B cell (primary cell): ENCODE measurements at regions not wholly inside any gene's neighbourhood (a gene's known extent, or its start where the extent isn't known, plus 50 kb on each side); places are given as distances from the start of the nearest gene placed in this dataset.

ENCODE experiments used
- ATAC-seq: fragments of 200-7000 bp; cut with Tn5 transposase; one replicate; pipeline ENCODE4 v1.10.0; 2021; ENCODE audit warnings: low read depth, mild to moderate bottlenecking, moderate number of reproducible peaks, moderate library complexity
- CTCF ChIA-PET: fragments of 350-600 bp; sonication (Branson Sonifier 250); formaldehyde crosslinking; loops from one replicate; lab custom pipeline; 2021; ENCODE audit warnings: antibody characterized with exemption, inconsistent platforms; lab: Charles Lee
- POLR2A ChIA-PET: fragments of 350-600 bp; sonication (Branson Sonifier 250); formaldehyde crosslinking; loops from one replicate; lab custom pipeline; 2021; ENCODE audit warnings: antibody characterized with exemption; lab: Charles Lee
- DNase-seq: peaks from one replicate; pipeline ENCODE4 v3.0.0; 2013
- H2AFZ ChIP-seq: 2 replicates; pipeline ENCODE4 v1.6.1; 2012; ENCODE audit warnings: mild to moderate bottlenecking, low read depth, low read length; ENCODE audit not compliant: insufficient read depth, poor library complexity, severe bottlenecking
- H3K27ac ChIP-seq, 2 donors: 1 replicate in 1 of 2; 2 replicates in 1 of 2; pipeline ENCODE4 v1.5.1; 2012 to 2013; ENCODE audit warnings: low read length in 2 of 2, mild to moderate bottlenecking in 2 of 2, moderate library complexity in 1 of 2
- H3K27me3 ChIP-seq, 4 experiments: fragments of 200-600 bp in 1 of 4; sonication (generic) in 1 of 4; replicated peaks in 1 of 4; 1 replicate in 2 of 4; 2 replicates in 2 of 4; pipeline versions ENCODE4 v1.6.1 to v1.7.0; 2013 to 2016; ENCODE audit warnings: low read length in 3 of 4, mild to moderate bottlenecking in 2 of 4, mixed read lengths in 1 of 4, moderate library complexity in 1 of 4; ENCODE audit not compliant: insufficient read depth in 4 of 4, control insufficient read depth in 3 of 4; ENCODE audit errors: control extremely low read depth in 1 of 4
- H3K36me3 ChIP-seq, 2 experiments: replicated peaks in 1 of 2; 1 replicate in 1 of 2; 2 replicates in 1 of 2; pipeline versions ENCODE4 v1.6.1 to v1.7.1; 2013; ENCODE audit warnings: low read length in 1 of 2; ENCODE audit not compliant: insufficient read depth in 2 of 2, control insufficient read depth in 1 of 2; ENCODE audit errors: control extremely low read depth in 1 of 2, extremely low read depth in 1 of 2
- H3K4me1 ChIP-seq, 2 donors: fragments of 200-600 bp in 1 of 2; sonication (generic) in 1 of 2; 1 replicate in 1 of 2; 2 replicates in 1 of 2; pipeline versions ENCODE4 v1.5.1 to v1.6.1; 2013 to 2017; ENCODE audit warnings: low read length in 2 of 2; ENCODE audit not compliant: control insufficient read depth in 2 of 2, insufficient read depth in 2 of 2
- H3K4me2 ChIP-seq: replicated peaks from 2 replicates; pipeline ENCODE3; 2012; ENCODE audit warnings: mild to moderate bottlenecking, low read depth, low read length; ENCODE audit not compliant: poor library complexity, severe bottlenecking
- H3K4me3 ChIP-seq, 5 experiments: fragments of 200-600 bp in 1 of 5; sonication (generic) in 1 of 5; 1 replicate in 3 of 5; 2 replicates in 2 of 5; pipeline versions ENCODE4 v1.5.1 to v1.7.0; 2011 to 2016; ENCODE audit warnings: low read length in 4 of 5, mild to moderate bottlenecking in 4 of 5, low read depth in 2 of 5, control low read depth in 1 of 5, moderate library complexity in 1 of 5; ENCODE audit not compliant: insufficient read depth in 1 of 5; ENCODE audit errors: control extremely low read depth in 1 of 5, extremely low read depth in 1 of 5
- H3K79me2 ChIP-seq: fragments of 200-600 bp; sonication (generic); one replicate; pipeline ENCODE4 v1.6.0; 2016; ENCODE audit warnings: low read length; ENCODE audit not compliant: control insufficient read depth, insufficient read depth
- H3K9ac ChIP-seq: fragments of 200-600 bp; sonication (generic); 2 replicates; pipeline ENCODE4 v1.6.1; 2017; ENCODE audit warnings: mild to moderate bottlenecking, low read length, moderate library complexity
- H3K9me3 ChIP-seq, 3 donors: one replicate each; pipeline versions ENCODE4 v1.6.1 to v1.7.1; 2013; ENCODE audit warnings: low read length in 2 of 3; ENCODE audit not compliant: control insufficient read depth in 2 of 3, insufficient read depth in 1 of 3; ENCODE audit errors: control extremely low read depth in 1 of 3
- H4K20me1 ChIP-seq: 2 replicates; pipeline ENCODE4 v1.6.0; 2012; ENCODE audit warnings: mild to moderate bottlenecking, low read length; ENCODE audit not compliant: insufficient read depth, control insufficient read depth, poor library complexity, severe bottlenecking
- H3K27ac Mint-ChIP-seq: one replicate; pipeline ENCODE4 v1.8.0; 2021; ENCODE audit warnings: mixed read lengths
- H3K27me3 Mint-ChIP-seq: one replicate; pipeline ENCODE4 v1.8.0; 2021; ENCODE audit warnings: mixed read lengths
- H3K4me1 Mint-ChIP-seq: one replicate; pipeline ENCODE4 v1.8.0; 2021; ENCODE audit warnings: mixed read lengths
- H3K4me3 Mint-ChIP-seq: one replicate; pipeline ENCODE4 v1.8.0; 2021; ENCODE audit warnings: mixed read lengths
- H3K9me3 Mint-ChIP-seq: one replicate; pipeline ENCODE4 v1.8.0; 2022; ENCODE audit warnings: mixed read lengths; ENCODE audit not compliant: insufficient read depth
- CTCF ChIP-seq: fragments of 200-600 bp; IDR thresholded peaks from one replicate; pipeline ENCODE4 v1.8.0; 2022; ENCODE audit warnings: antibody characterized with exemption, mild to moderate bottlenecking
- EZH2 ChIP-seq: IDR thresholded peaks from 2 replicates; pipeline ENCODE4 v1.6.1; 2012; ENCODE audit warnings: borderline replicate concordance, low read depth, mild to moderate bottlenecking, moderate library complexity, low read length; ENCODE audit not compliant: insufficient read depth, poor library complexity, severe bottlenecking
- WGBS: methylation state at CpG from one replicate; pipeline ENCODE4 v1.1.5; 2013; ENCODE audit warnings: missing lambda C conversion rate; ENCODE audit not compliant: insufficient coverage; 5-methylcytosine and 5-hydroxymethylcytosine counted together
- intact Hi-C: fragments of 100-400 bp; cut with micrococcal nuclease; formaldehyde crosslinking; loops from one replicate; pipeline ENCODE4 v1.10.0; 2022

- H2AFZ ChIP-seq = no peak overlapping the region
- ATAC-seq = no peak
- H3K79me2 ChIP-seq = no peaks in the 10 kb centered on the region
- DNase-seq = no peak
- H3K9me3 ChIP-seq = peaks cover 0 to 13% (median 0%) of the 10 kb centered on the region in 3 donors
- Mint-ChIP-seq H3K4me3 (no peak overlapping the region), H3K4me1 (no peaks in the 10 kb centered on the region), H3K27ac (no peak overlapping the region), H3K27me3 (no peaks in the 10 kb centered on the region), H3K9me3 (no peaks in the 10 kb centered on the region)
- H3K4me3 ChIP-seq = no peak overlapping the region
- H3K27me3 ChIP-seq = no peaks in the 10 kb centered on the region
- POLR2A ChIA-PET = no interaction called here
- TF ChIP-seq EZH2 (no peak), CTCF (no peak)
- CTCF ChIA-PET = no interaction called here
- H3K9ac ChIP-seq = no peak overlapping the region
- H3K36me3 ChIP-seq = no peaks in the 10 kb centered on the region
- H3K4me2 ChIP-seq = no peak overlapping the region
- no peaks in the 10 kb centered on the region for H3K4me1 ChIP-seq
- intact Hi-C loops = no loop called here
- H4K20me1 ChIP-seq = no peaks in the 10 kb centered on the region
- WGBS = 94% methylated on average over 22 of the region's 22 CpGs
- H3K27ac ChIP-seq = no peak overlapping the region
Observed at GRCh38 chr7:53811555-53812079, 730.6 kb upstream of the VSTM2A start.

GRCh38 chr7:53812135-53812534 is 730.0 kb upstream of the VSTM2A start:
- ChIA-PET POLR2A (no interaction called here), CTCF (no interaction called here)
- no peak overlapping the region for H3K27ac ChIP-seq
- peaks cover 0 to 13% (median 0%) of the 10 kb centered on the region in 3 donors for H3K9me3 ChIP-seq
- no peak overlapping the region for H3K4me2 ChIP-seq
- H4K20me1 ChIP-seq = no peaks in the 10 kb centered on the region
- no peak overlapping the region for H3K9ac ChIP-seq
- H3K4me3 Mint-ChIP-seq = no peak overlapping the region
- no peak for DNase-seq
- no peaks in the 10 kb centered on the region for H3K36me3 ChIP-seq
- intact Hi-C loops = no loop called here
- WGBS = 98% methylated on average over 12 of the region's 16 CpGs
- H3K79me2 ChIP-seq = no peaks in the 10 kb centered on the region
- H3K4me1 Mint-ChIP-seq = no peaks in the 10 kb centered on the region
- ATAC-seq = no peak
- H3K27me3 Mint-ChIP-seq = no peaks in the 10 kb centered on the region
- no peak overlapping the region for H2AFZ ChIP-seq
- H3K4me3 ChIP-seq = no peak overlapping the region
- no peak for TF ChIP-seq CTCF
- TF ChIP-seq EZH2 = no peak
- H3K27ac Mint-ChIP-seq = no peak overlapping the region
- no peaks in the 10 kb centered on the region for H3K4me1 ChIP-seq
- no peaks in the 10 kb centered on the region for H3K27me3 ChIP-seq
- no peaks in the 10 kb centered on the region for H3K9me3 Mint-ChIP-seq
